DND-41 (cell line): ENCODE measurements at regions not wholly inside any gene's neighbourhood (a gene's known extent, or its start where the extent isn't known, plus 50 kb on each side); places are given as distances from the start of the nearest gene placed in this dataset.

ENCODE experiments used
- EZH2 ChIP-seq: IDR thresholded peaks from 3 replicates; pipeline ENCODE4 v1.6.1; 2012; ENCODE audit warnings: borderline replicate concordance, low read depth, mild to moderate bottlenecking, moderate library complexity, low read length, inconsistent platforms; ENCODE audit not compliant: severe bottlenecking
- TF ChIP-seq, protein P1 (sequence below): IDR thresholded peaks from 2 replicates; pipeline ENCODE4 v1.5.1; 2012; ENCODE audit warnings: borderline replicate concordance, low read length, moderate library complexity, mild to moderate bottlenecking; ENCODE audit not compliant: poor library complexity, severe bottlenecking; ENCODE audit errors: extremely low read depth

DNA sequence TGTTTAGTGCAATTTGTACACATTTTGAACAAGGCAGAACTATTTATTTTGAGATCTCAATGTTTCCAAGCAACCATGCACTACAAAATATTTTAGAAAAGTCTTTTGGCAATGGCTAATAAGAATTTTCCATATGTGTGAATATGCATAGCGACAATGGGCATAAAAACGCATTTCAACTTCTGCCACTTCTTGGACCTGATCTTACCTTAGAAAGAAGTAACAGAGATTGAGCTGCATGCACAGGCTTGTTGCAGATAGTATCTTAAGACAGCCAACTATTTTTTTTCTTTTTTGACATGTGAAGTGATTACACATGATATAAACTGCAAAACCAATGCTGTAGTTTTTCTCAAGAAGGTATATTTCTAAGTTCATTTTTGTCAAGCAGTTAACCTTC lies 210.4 kb upstream of the PHACTR1 start:
- TF ChIP-seq, protein P1, sequence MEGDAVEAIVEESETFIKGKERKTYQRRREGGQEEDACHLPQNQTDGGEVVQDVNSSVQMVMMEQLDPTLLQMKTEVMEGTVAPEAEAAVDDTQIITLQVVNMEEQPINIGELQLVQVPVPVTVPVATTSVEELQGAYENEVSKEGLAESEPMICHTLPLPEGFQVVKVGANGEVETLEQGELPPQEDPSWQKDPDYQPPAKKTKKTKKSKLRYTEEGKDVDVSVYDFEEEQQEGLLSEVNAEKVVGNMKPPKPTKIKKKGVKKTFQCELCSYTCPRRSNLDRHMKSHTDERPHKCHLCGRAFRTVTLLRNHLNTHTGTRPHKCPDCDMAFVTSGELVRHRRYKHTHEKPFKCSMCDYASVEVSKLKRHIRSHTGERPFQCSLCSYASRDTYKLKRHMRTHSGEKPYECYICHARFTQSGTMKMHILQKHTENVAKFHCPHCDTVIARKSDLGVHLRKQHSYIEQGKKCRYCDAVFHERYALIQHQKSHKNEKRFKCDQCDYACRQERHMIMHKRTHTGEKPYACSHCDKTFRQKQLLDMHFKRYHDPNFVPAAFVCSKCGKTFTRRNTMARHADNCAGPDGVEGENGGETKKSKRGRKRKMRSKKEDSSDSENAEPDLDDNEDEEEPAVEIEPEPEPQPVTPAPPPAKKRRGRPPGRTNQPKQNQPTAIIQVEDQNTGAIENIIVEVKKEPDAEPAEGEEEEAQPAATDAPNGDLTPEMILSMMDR: no peak
- no peak for TF ChIP-seq EZH2
